HG03432 (cell line): ENCODE measurements at regions not wholly inside any gene's neighbourhood (a gene's known extent, or its start where the extent isn't known, plus 50 kb on each side); places are given as distances from the start of the nearest gene placed in this dataset.
"Not testable (repeated sequence)": the region's sequence is repeated elsewhere in the genome, so short reads cannot be mapped to it uniquely, and the experiment has no call there.

Experiments
- ATAC-seq: cut with Tn5 transposase; IDR thresholded peaks from one replicate; pipeline ENCODE4 v1.9.1; 2021; ENCODE audit warnings: mild to moderate bottlenecking, moderate library complexity; ENCODE audit not compliant: unreplicated experiment

GRCh38 chr1:106290805-106291501 is 765.5 kb upstream of the PRMT6 start:
- ATAC-seq: no peak

DNA sequence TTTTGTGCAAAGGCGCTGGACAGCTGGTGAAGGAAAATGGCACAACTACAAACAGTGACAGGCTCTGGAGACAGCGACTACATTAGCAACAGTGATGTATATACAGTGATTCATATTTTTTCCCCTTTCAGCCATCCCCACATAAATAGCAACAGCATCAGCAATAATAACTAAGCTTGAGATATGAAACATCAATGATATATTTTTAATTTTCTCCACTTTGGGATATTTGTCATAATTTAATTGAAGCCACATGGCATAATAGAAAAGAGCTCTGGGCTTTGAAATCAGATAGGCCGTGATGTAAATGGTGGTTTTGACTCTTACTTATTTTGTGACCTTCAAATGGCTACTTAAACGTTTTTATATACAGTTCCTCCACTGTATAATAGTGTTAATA is 764.3 kb upstream of the PRMT6 start:
- ATAC-seq: no peak

DNA sequence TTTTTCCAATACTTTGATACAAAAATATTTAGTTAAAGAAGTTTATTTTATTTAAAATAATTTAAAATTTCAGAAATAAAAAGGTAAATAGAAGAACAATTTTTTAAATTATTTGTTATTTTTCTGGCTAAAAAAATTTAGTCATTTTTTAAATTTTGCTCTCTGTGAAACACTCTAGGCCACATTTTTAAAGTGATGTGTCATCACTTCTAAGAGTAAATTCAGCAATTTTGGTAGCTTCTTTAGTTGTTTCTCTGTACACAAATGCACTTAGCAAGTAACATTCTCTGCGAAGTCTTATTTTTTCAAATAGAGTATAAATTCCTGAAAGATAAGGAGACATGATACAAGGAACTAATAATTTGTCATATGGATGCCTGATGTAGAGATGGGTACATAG is 760.0 kb upstream of the PRMT6 start:
- ATAC-seq: no peak

DNA sequence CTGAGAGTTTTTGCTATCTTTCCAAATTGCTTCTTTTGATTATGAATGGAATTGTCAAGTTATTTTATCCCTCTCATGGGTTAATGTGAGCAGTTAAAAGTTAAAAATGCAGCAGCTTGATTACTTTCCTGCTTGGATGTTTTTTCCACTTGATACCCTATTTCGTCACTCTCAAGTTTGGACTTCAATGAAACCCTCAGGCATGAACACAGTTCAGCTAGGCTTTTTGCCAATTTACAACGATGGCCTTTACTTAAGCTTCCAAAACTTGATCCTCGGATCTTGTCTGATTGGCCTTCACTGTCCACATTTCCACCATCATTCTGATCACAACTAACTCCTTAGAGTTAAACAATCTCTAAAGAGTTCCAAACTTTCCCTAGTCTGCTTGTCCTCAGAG is 752.4 kb upstream of the PRMT6 start:
- no peak for ATAC-seq

GRCh38 chr1:106319612-106320011 is 736.9 kb upstream of the PRMT6 start:
- no peak for ATAC-seq

DNA sequence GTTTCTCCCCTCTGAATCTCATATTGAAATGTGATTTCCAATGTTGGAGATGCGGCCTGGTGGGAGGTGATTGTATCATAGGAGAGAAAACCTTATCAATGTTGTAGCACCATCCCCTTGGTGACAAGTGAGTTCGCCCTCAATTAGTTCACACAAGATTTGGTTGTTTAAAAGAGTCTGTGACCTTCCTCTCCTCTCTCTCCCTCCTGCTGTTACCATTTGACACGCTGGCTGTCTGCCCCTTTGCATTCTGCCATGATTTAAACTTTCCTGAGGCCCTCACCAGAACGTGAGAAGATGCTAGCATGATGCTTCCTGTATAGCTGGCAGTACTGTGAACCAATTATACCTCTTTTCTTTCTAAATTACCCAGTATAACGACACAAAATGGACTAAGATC is 730.9 kb upstream of the PRMT6 start:
- no peak for ATAC-seq

GRCh38 chr1:106344494-106344893 is 712.0 kb upstream of the PRMT6 start:
- no peak for ATAC-seq

DNA sequence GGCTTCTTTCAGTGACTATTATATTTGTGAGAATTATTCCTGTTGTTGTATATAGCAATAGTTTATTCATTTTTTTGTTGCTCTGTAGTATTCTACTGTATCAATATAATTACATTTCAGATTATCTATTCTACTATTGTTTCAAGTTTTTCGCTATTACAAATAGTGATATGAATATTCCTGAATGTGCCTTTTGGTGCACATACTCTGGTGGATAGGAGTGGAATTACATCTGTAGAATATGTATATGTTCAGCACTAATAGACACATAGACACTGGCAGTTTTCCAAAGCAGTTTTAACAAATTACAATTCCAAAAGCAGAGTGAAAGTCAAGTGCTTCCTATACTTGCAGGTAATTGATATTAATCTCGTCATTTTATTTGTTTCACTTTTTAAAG is 696.2 kb upstream of the PRMT6 start:
- no peak for ATAC-seq

GRCh38 chr1:106366627-106367319 is 689.7 kb upstream of the PRMT6 start:
- no peak for ATAC-seq

DNA sequence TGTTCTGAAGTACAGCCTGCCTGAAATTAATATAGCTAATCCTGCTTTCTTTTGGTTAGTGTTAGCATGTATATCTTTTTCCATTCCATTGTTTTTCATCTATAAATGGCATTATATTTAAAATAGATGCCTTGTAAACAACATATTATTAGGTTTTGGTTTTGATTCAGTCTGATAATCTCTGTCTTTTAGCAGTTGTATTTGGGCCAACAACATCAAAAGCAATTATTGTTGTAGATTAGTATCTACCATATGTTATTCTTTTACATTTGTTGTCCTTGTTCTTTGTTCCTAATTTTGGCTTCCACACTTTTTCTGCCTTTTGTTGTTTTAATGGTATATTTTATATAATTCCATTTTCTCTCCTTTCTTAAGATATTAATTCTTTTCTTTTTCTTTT is 678.2 kb upstream of the PRMT6 start:
- ATAC-seq: no peak

- ATAC-seq: no peak
Measured at GRCh38 chr1:106380772-106381171, 675.7 kb upstream of the PRMT6 start.

DNA sequence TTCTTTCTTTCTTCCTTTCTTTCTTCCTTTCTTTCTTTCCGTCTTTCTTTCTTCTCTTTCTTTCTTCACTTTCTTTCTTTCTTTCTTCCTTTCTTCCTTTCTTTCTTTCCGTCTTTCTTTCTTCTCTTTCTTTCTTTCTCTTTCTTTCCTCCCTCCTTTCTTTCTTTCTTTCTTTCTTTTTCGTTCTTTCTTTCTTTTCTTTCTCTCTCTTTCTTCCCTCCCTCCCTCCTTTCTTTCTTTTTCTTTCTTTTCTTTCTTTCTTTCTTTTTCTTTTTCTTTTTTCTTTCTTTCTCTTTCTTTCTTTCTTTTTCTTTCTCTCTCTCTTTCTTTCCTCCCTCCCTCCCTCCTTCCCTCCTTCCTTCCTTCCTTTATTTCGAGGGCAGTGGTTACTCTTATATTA is 667.3 kb upstream of the PRMT6 start:
- not testable (repeated sequence) for ATAC-seq

DNA sequence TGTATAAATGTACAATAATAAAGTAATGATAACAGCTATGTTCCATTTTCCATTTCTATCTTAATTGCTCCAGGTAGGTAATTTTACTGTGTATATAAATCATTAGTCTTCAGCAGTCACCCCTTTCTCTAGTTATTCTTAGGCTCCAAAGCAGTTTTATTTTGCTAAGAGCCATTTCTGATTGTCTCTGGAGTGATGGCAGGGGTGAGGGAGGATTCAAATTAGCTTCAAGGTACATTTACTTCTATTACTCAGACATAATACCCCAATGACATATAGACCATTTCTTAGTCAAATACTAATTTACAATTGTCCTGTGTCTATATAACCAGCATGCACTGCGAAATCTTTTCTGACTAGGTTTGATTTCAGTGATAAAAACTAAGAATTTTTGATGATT is 663.4 kb upstream of the PRMT6 start:
- no peak for ATAC-seq

DNA sequence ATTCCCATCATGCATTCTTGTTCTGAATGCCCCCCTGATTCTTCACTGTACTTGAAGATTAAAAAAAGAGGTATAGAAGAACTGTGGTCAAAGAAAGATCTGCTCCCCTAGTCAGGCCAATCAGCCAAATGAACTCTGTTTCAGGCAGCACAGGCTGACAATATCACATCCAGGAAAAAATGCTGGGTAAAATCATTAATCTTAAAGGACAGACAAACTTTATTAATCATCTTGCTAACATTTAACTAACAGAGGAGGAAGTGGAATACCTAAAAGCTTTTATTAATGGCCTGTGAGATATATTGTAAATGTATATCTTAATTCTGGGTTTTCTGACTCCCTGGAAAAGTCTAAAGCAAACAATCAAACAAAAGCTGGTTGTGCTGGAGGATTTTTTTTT is 660.5 kb upstream of the PRMT6 start:
- no peak for ATAC-seq

DNA sequence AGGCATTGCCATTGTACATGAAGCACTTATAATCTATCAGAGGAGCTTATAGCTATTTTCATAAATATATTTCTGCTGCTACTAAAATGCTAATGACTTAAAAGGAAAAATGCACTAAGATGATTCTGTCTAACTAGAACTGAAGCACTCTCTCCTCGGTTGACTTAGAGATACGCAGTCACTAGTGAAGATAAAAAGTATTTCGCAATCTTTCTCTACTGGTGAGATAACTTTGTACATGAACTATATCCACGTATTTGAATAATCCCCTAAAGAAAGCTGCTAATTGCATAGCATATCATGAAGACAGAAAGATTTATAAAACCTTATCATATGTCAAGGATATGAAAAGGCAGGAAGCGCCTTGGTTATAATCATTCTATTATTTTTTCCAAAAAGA is 658.1 kb upstream of the PRMT6 start:
- ATAC-seq: no peak

DNA sequence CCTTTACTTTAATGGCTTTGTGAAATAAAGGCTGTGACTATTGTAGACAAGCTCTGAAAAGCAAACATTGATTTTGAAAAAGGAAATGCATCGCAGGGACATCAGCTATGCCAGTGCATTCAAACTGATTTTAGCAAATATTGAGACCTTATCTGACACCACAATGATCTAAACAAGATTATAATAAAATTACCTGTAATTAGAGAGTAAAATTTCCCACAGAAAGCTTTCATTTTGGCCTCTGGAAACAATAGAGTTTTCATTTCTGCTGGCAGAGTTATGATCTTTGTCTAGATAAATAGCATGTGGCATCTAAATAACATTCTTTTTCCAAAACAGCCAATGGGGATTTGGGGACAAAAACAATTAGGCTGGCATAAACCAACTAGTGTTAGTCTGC is 650.4 kb upstream of the PRMT6 start:
- ATAC-seq: no peak

- not testable (repeated sequence) for ATAC-seq
Measured at GRCh38 chr1:106412321-106412720, 644.2 kb upstream of the PRMT6 start.

GRCh38 chr1:106435269-106435668 is 621.2 kb upstream of the PRMT6 start:
- no peak for ATAC-seq

DNA sequence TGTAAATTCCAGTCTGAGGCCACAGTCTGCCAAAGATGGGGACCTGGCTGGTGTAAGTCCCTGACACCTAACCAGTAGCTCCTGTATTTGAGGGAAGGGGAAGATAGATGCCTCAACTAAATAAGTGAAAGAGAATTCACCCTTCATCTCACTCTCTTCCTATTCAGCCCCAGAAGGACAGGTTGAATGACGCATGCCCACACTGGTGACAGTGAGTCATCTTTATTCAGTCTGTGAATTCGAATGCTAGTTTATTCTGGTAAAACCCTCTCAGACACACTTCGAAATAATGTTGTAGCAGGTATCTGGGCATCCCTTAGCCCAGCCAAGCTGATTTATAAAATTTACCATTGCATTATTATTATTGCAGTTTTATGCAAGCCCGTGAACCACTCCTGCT is 617.0 kb upstream of the PRMT6 start:
- ATAC-seq: no peak

DNA sequence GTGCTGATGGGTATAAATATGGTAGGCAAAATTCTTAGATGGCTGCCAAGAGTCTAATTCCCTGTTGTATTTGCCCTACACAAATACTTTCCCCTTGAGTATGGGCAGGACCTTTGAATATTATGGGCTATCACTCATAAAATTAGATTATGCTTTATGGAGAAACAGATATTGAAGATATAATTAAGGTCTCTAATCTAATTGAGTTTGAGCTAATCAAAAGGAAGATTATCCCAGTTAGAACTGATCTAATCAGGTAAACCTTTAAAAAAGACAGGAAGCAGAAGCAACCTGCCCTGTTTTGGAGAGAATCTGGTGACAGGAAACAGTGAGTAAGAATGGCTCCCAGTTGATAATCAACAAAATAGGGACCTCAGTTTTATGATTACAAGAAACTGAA is 609.0 kb upstream of the PRMT6 start:
- no peak for ATAC-seq

DNA sequence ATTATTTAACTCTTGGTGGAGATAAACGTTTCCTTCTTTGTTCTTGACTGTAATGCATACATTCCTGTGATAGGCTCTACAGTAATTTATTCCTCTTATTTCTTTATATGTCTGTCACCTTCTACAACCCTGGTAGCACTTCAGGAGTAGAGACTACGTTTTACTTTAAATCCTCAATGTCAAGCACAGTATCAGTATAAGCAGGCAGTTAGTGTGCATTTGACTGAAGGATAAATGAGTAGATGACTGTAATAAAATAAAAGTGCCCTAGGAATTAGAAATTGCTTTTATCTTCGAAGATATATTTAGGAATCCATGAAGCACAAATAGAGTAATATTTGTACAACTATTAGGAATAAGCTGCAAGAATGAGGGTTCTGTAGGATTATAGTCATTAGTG is 599.6 kb upstream of the PRMT6 start:
- ATAC-seq: no peak

- no peak for ATAC-seq
Measured at GRCh38 chr1:106457368-106457767, 599.1 kb upstream of the PRMT6 start.

GRCh38 chr1:106458866-106459265 is 597.6 kb upstream of the PRMT6 start:
- no peak for ATAC-seq
